H9 (cell line): ENCODE measurements at regions not wholly inside any gene's neighbourhood (a gene's known extent, or its start where the extent isn't known, plus 50 kb on each side); places are given as distances from the start of the nearest gene placed in this dataset.

Experiments
- DNase-seq: peaks from one replicate; pipeline ENCODE4 v3.0.0-alpha.2; 2017
- H2AFZ ChIP-seq: one replicate; pipeline ENCODE4 v1.6.1; 2013; ENCODE audit warnings: mild to moderate bottlenecking, low read length, control low read depth, moderate library complexity
- H2AK5ac ChIP-seq: 2 replicates; pipeline ENCODE4 v1.6.1; 2013; ENCODE audit warnings: low read length, control low read depth, mixed read lengths; ENCODE audit not compliant: insufficient read length
- H2BK120ac ChIP-seq: one replicate; pipeline ENCODE4 v1.6.1; 2013; ENCODE audit warnings: low read depth, mild to moderate bottlenecking, low read length, control low read depth, inconsistent platforms; ENCODE audit not compliant: poor library complexity, severe bottlenecking
- H2BK12ac ChIP-seq: 2 replicates; pipeline ENCODE4 v1.6.1; 2013; ENCODE audit warnings: low read length, control low read depth, mixed read lengths, low read depth; ENCODE audit not compliant: insufficient read length
- H2BK15ac ChIP-seq: 2 replicates; pipeline ENCODE4 v1.6.1; 2013; ENCODE audit warnings: low read depth, low read length, control low read depth
- H2BK20ac ChIP-seq: one replicate; pipeline ENCODE4 v1.6.1; 2013; ENCODE audit warnings: low read depth, mild to moderate bottlenecking, low read length, control low read depth, inconsistent platforms; ENCODE audit not compliant: poor library complexity, severe bottlenecking
- H2BK5ac ChIP-seq: 2 replicates; pipeline ENCODE4 v1.6.1; 2013; ENCODE audit warnings: low read length, control low read depth, mixed read lengths; ENCODE audit not compliant: insufficient read length
- H3K14ac ChIP-seq: 2 replicates; pipeline ENCODE4 v1.6.1; 2013; ENCODE audit warnings: low read length, control low read depth; ENCODE audit not compliant: insufficient read depth
- H3K18ac ChIP-seq: 2 replicates; pipeline ENCODE4 v1.6.1; 2013; ENCODE audit warnings: low read depth, mild to moderate bottlenecking, mixed read lengths, low read length, control low read depth; ENCODE audit not compliant: insufficient read length
- H3K23ac ChIP-seq: 2 replicates; pipeline ENCODE4 v1.6.1; 2013; ENCODE audit warnings: low read length, control low read depth, mixed read lengths, low read depth; ENCODE audit not compliant: insufficient read length
- H3K23me2 ChIP-seq: 2 replicates; pipeline ENCODE4 v1.6.1; 2013; ENCODE audit warnings: low read depth, mild to moderate bottlenecking, mixed read lengths, low read length, control low read depth; ENCODE audit not compliant: insufficient read length, poor library complexity, severe bottlenecking
- H3K27ac ChIP-seq: 2 replicates; pipeline ENCODE4 v1.5.1; 2013; ENCODE audit warnings: low read length, control low read depth, mixed read lengths, low read depth; ENCODE audit not compliant: insufficient read length
- H3K27me3 ChIP-seq: 2 replicates; pipeline ENCODE4 v1.6.1; 2013; ENCODE audit warnings: low read length, control low read depth, inconsistent platforms; ENCODE audit not compliant: insufficient read depth
- H3K4ac ChIP-seq: 2 replicates; pipeline ENCODE4 v1.6.1; 2013; ENCODE audit warnings: low read depth, mild to moderate bottlenecking, control low read depth, inconsistent platforms, low read length, moderate library complexity
- H3K4me1 ChIP-seq: 2 replicates; pipeline ENCODE4 v1.6.1; 2013; ENCODE audit warnings: low read length, control low read depth, inconsistent platforms; ENCODE audit not compliant: insufficient read depth
- H3K4me2 ChIP-seq: 2 replicates; pipeline ENCODE4 v1.6.1; 2013; ENCODE audit warnings: low read length, control low read depth, mixed read lengths; ENCODE audit not compliant: insufficient read length, insufficient read depth
- H3K56ac ChIP-seq: 2 replicates; pipeline ENCODE4 v1.6.1; 2013; ENCODE audit warnings: low read depth, mild to moderate bottlenecking, mixed read lengths, low read length, control low read depth; ENCODE audit not compliant: insufficient read length
- H3K79me1 ChIP-seq: 2 replicates; pipeline ENCODE4 v1.6.1; 2013; ENCODE audit warnings: low read depth, mild to moderate bottlenecking, moderate library complexity, low read length, control low read depth, inconsistent platforms; ENCODE audit not compliant: insufficient read depth, poor library complexity, severe bottlenecking
- H3K79me2 ChIP-seq: 2 replicates; pipeline ENCODE4 v1.6.1; 2013; ENCODE audit warnings: low read length, control low read depth, inconsistent platforms; ENCODE audit not compliant: insufficient read depth
- H3K9ac ChIP-seq: 2 replicates; pipeline ENCODE4 v1.6.1; 2013; ENCODE audit warnings: low read length, control low read depth, mixed read lengths; ENCODE audit not compliant: insufficient read length; ENCODE audit errors: extremely low read depth
- H3K9me3 ChIP-seq: one replicate; pipeline ENCODE4 v1.6.1; 2013; ENCODE audit warnings: low read depth, low read length, inconsistent platforms; ENCODE audit not compliant: control insufficient read depth
- H3T11ph ChIP-seq: one replicate; pipeline ENCODE4 v1.6.1; 2013; ENCODE audit warnings: mild to moderate bottlenecking, low read length, control low read depth, inconsistent platforms
- H4K20me1 ChIP-seq: one replicate; pipeline ENCODE4 v1.6.1; 2013; ENCODE audit not compliant: control insufficient read depth, insufficient read length, insufficient read depth
- H4K5ac ChIP-seq: 2 replicates; pipeline ENCODE4 v1.6.1; 2013; ENCODE audit warnings: low read depth, mild to moderate bottlenecking, mixed read lengths, low read length, control low read depth; ENCODE audit not compliant: insufficient read length
- H4K8ac ChIP-seq: replicated peaks from 2 replicates; pipeline ENCODE4 v1.6.1; 2013; ENCODE audit warnings: low read length, control low read depth, mixed read lengths, low read depth; ENCODE audit not compliant: insufficient read length
- H4K91ac ChIP-seq: 2 replicates; pipeline ENCODE4 v1.6.1; 2013; ENCODE audit warnings: low read depth, mild to moderate bottlenecking, moderate library complexity, mixed read lengths, low read length, control low read depth; ENCODE audit not compliant: insufficient read length
- H3K27ac Mint-ChIP-seq, 3 experiments: 2 replicates in 2 of 3; 3 replicates in 1 of 3; pipeline ENCODE4 v1.8.0; 2020 to 2021; ENCODE audit warnings: mixed read lengths in 3 of 3, mild to moderate bottlenecking in 1 of 3, moderate library complexity in 1 of 3
- H3K27me3 Mint-ChIP-seq: 2 replicates; pipeline ENCODE4 v1.8.0; 2021; ENCODE audit warnings: low read depth, mild to moderate bottlenecking, moderate library complexity, mixed read lengths
- H3K36me3 Mint-ChIP-seq, 3 experiments: 2 replicates in 2 of 3; 3 replicates in 1 of 3; pipeline ENCODE4 v1.8.0; 2020 to 2021; ENCODE audit warnings: low read depth in 3 of 3, mixed read lengths in 3 of 3; ENCODE audit not compliant: insufficient read depth in 1 of 3
- H3K4me1 Mint-ChIP-seq, 2 experiments: 2 replicates each; pipeline ENCODE4 v1.8.0; 2020; ENCODE audit warnings: mixed read lengths in 2 of 2
- H3K4me3 Mint-ChIP-seq, 2 experiments: 2 replicates in 1 of 2; 3 replicates in 1 of 2; pipeline ENCODE4 v1.8.0; 2020 to 2021; ENCODE audit warnings: mild to moderate bottlenecking in 2 of 2, mixed read lengths in 2 of 2, moderate library complexity in 1 of 2
- H3K9me3 Mint-ChIP-seq, 2 experiments: 2 replicates in 1 of 2; 3 replicates in 1 of 2; pipeline ENCODE4 v1.8.0; 2020; ENCODE audit warnings: mild to moderate bottlenecking in 2 of 2, mixed read lengths in 2 of 2, moderate library complexity in 1 of 2
- WGBS: extraction: QIAGEN DNeasy Blood & Tissue Kit; methylation state at CpG from one replicate; pipeline ENCODE4 v1.1.7; 2013; ENCODE audit warnings: missing lambda C conversion rate, low lambda C conversion rate, mixed read lengths; ENCODE audit not compliant: insufficient read length; ENCODE audit errors: extremely low coverage; 5-methylcytosine and 5-hydroxymethylcytosine counted together
- TF ChIP-seq, protein P1 (sequence below): fragments of 200-600 bp; sonication (generic); conservative IDR thresholded peaks from 3 replicates; pipeline ENCODE4 v1.8.0; 2021; ENCODE audit warnings: antibody characterized with exemption, mild to moderate bottlenecking

- no CpG with 5 or more reads among the region's 10 CpGs for WGBS
- Histone ChIP-seq H2BK120ac (no peak overlapping the region), H3K4ac (no peak overlapping the region), H3K9ac (no peak overlapping the region), H4K20me1 (no peaks in the 10 kb centered on the region), H3K56ac (no peak overlapping the region), H3K79me1 (no peaks in the 10 kb centered on the region), H3K14ac (no peak overlapping the region), H3K23me2 (no peaks in the 10 kb centered on the region), H3K79me2 (no peaks in the 10 kb centered on the region), H4K5ac (no peak overlapping the region), H3K23ac (no peak overlapping the region), H3T11ph (no peak overlapping the region), H2AK5ac (no peak overlapping the region), H3K27ac (no peak overlapping the region), H4K91ac (no peak overlapping the region), H2BK12ac (no peak overlapping the region), H3K18ac (no peak overlapping the region), H2BK5ac (no peak overlapping the region), H3K9me3 (no peaks in the 10 kb centered on the region), H4K8ac (no peak overlapping the region), H2BK15ac (no peak overlapping the region), H3K27me3 (no peaks in the 10 kb centered on the region), H2AFZ (no peak overlapping the region), H3K4me2 (no peak overlapping the region), H3K4me1 (no peaks in the 10 kb centered on the region), H2BK20ac (no peak overlapping the region)
- Mint-ChIP-seq H3K27ac (no peak overlapping the region), H3K9me3 (no peaks in the 10 kb centered on the region), H3K4me1 (peaks cover 2 to 8% of the 10 kb centered on the region in 2 experiments; a peak in 1 of 4 replicates), H3K4me3 (no peak overlapping the region), H3K27me3 (peaks cover 2% of the 10 kb centered on the region; the same call in 1 of the 2 replicates), H3K36me3 (no peaks in the 10 kb centered on the region)
- peak; percentile 44 for DNase-seq
- TF ChIP-seq, protein P1, sequence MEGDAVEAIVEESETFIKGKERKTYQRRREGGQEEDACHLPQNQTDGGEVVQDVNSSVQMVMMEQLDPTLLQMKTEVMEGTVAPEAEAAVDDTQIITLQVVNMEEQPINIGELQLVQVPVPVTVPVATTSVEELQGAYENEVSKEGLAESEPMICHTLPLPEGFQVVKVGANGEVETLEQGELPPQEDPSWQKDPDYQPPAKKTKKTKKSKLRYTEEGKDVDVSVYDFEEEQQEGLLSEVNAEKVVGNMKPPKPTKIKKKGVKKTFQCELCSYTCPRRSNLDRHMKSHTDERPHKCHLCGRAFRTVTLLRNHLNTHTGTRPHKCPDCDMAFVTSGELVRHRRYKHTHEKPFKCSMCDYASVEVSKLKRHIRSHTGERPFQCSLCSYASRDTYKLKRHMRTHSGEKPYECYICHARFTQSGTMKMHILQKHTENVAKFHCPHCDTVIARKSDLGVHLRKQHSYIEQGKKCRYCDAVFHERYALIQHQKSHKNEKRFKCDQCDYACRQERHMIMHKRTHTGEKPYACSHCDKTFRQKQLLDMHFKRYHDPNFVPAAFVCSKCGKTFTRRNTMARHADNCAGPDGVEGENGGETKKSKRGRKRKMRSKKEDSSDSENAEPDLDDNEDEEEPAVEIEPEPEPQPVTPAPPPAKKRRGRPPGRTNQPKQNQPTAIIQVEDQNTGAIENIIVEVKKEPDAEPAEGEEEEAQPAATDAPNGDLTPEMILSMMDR: no peak
These were observed 107.2 kb upstream of the C10orf90 start for GRCh38 chr10:126777714-126778113.
